ENCODE measurements at regions not wholly inside any gene's neighbourhood (a gene's known extent, or its start where the extent isn't known, plus 50 kb on each side); places are given as distances from the start of the nearest gene placed in this dataset.

- TF ChIP-seq, protein P1, sequence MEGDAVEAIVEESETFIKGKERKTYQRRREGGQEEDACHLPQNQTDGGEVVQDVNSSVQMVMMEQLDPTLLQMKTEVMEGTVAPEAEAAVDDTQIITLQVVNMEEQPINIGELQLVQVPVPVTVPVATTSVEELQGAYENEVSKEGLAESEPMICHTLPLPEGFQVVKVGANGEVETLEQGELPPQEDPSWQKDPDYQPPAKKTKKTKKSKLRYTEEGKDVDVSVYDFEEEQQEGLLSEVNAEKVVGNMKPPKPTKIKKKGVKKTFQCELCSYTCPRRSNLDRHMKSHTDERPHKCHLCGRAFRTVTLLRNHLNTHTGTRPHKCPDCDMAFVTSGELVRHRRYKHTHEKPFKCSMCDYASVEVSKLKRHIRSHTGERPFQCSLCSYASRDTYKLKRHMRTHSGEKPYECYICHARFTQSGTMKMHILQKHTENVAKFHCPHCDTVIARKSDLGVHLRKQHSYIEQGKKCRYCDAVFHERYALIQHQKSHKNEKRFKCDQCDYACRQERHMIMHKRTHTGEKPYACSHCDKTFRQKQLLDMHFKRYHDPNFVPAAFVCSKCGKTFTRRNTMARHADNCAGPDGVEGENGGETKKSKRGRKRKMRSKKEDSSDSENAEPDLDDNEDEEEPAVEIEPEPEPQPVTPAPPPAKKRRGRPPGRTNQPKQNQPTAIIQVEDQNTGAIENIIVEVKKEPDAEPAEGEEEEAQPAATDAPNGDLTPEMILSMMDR (IDR thresholded peaks at IDR 0.05), result no peak
- no peak for TF ChIP-seq POLR2A (IDR thresholded peaks at IDR 0.05)
Measured at GRCh38 chr7:115782696-115783490, 247.7 kb downstream of the TFEC start.

Measured in right lobe of liver (tissue), 4 donors.